HT1080 (cell line): ENCODE measurements at regions not wholly inside any gene's neighbourhood (a gene's known extent, or its start where the extent isn't known, plus 50 kb on each side); places are given as distances from the start of the nearest gene placed in this dataset.
"Not testable (repeated sequence)": the region's sequence is repeated elsewhere in the genome, so short reads cannot be mapped to it uniquely, and the experiment has no call there.

Source experiments
- DNase-seq: peaks from one replicate; pipeline ENCODE4 v3.0.0-alpha.2; 2015; ENCODE audit warnings: low read depth

- no peak for DNase-seq
Observed at GRCh38 chr22:22976033-22976922, 88.7 kb downstream of the IGLL5 start.

- DNase-seq = no peak
Observed at GRCh38 chr22:22977479-22978200, 90.0 kb downstream of the IGLL5 start.

- DNase-seq = no peak
Observed at GRCh38 chr22:22978637-22979036, 91.0 kb downstream of the IGLL5 start.

GRCh38 chr22:22979121-22979724 is 91.1 kb upstream of the GNAZ start:
- no peak for DNase-seq

GRCh38 chr22:22979954-22980353 is 90.4 kb upstream of the GNAZ start:
- DNase-seq = no peak

- DNase-seq = no peak
Observed at GRCh38 chr22:22981670-22982571, 88.4 kb upstream of the GNAZ start.

- DNase-seq = no peak
Observed at GRCh38 chr22:22982616-22983015, 87.7 kb upstream of the GNAZ start.

- no peak for DNase-seq
Observed at GRCh38 chr22:22983123-22983522, 87.2 kb upstream of the GNAZ start.

- DNase-seq = no peak
Observed at GRCh38 chr22:22983816-22984215, 86.5 kb upstream of the GNAZ start.

GRCh38 chr22:22984967-22985366 is 85.4 kb upstream of the GNAZ start:
- DNase-seq = no peak

GRCh38 chr22:22986008-22986407 is 84.3 kb upstream of the GNAZ start:
- DNase-seq = no peak

GRCh38 chr22:22986640-22987039 is 83.7 kb upstream of the GNAZ start:
- no peak for DNase-seq

GRCh38 chr22:22988150-22988549 is 82.2 kb upstream of the GNAZ start:
- DNase-seq = no peak

GRCh38 chr22:22988785-22989184 is 81.5 kb upstream of the GNAZ start:
- DNase-seq = no peak

GRCh38 chr22:22989856-22990255 is 80.5 kb upstream of the GNAZ start:
- no peak for DNase-seq

- DNase-seq = not testable (repeated sequence)
Observed at GRCh38 chr22:22990711-22991505, 79.4 kb upstream of the GNAZ start.

GRCh38 chr22:22992474-22992873 is 77.8 kb upstream of the GNAZ start:
- DNase-seq = no peak

GRCh38 chr22:22993184-22993583 is 77.1 kb upstream of the GNAZ start:
- DNase-seq = no peak

GRCh38 chr22:22995166-22995565 is 75.2 kb upstream of the GNAZ start:
- DNase-seq = no peak

- DNase-seq = no peak
Observed at GRCh38 chr22:22996511-22997261, 73.6 kb upstream of the GNAZ start.
